IMR-90 (cell line): ENCODE measurements at regions not wholly inside any gene's neighbourhood (a gene's known extent, or its start where the extent isn't known, plus 50 kb on each side); places are given as distances from the start of the nearest gene placed in this dataset.

Experiments
- ATAC-seq: fragments of 200-7000 bp; cut with Tn5 transposase; 2 replicates; pipeline ENCODE4 v1.9.1; 2020; ENCODE audit warnings: low read depth, mild to moderate bottlenecking, moderate library complexity
- BruUV-seq: library from RNA; stranded (reverse); fragments of 400-500 nt; replicated peaks from 2 replicates; lab custom pipeline; 2021; lab: Mats Ljungman, UMichigan
- CTCF ChIA-PET: fragments of 300-600 bp; formaldehyde crosslinking; extraction: SDS; loops from one replicate; lab custom pipeline; 2021; ENCODE audit warnings: antibody characterized with exemption; lab: Yijun Ruan, JAX
- POLR2A ChIA-PET: fragments of 300-600 bp; sonication (Branson Sonifier 250); formaldehyde crosslinking; loops from one replicate; lab custom pipeline; 2022; ENCODE audit warnings: antibody characterized with exemption; ENCODE audit not compliant: unreplicated experiment; lab: Charles Lee
- DNase-seq: peaks from one replicate; pipeline ENCODE4 v3.0.0; 2013
- H2AFZ ChIP-seq: replicated peaks from 2 replicates; pipeline ENCODE3; 2013; ENCODE audit warnings: low read length, mild to moderate bottlenecking; ENCODE audit not compliant: poor library complexity
- H2AK5ac ChIP-seq: 2 replicates; pipeline ENCODE4 v1.6.1; 2013; ENCODE audit warnings: low read depth, low read length, inconsistent platforms
- H2AK9ac ChIP-seq: replicated peaks from 2 replicates; pipeline ENCODE3; 2013; ENCODE audit warnings: mild to moderate bottlenecking, low read depth, low read length, moderate library complexity; ENCODE audit not compliant: poor library complexity
- H2BK120ac ChIP-seq: 2 replicates; pipeline ENCODE4 v1.6.1; 2013; ENCODE audit warnings: low read depth, low read length, inconsistent platforms
- H2BK15ac ChIP-seq: 3 replicates; pipeline ENCODE4 v1.6.1; 2013; ENCODE audit warnings: low read depth, low read length, inconsistent platforms
- H2BK20ac ChIP-seq: 2 replicates; pipeline ENCODE4 v1.6.1; 2013; ENCODE audit warnings: low read depth, mild to moderate bottlenecking, inconsistent platforms, low read length, moderate library complexity
- H2BK5ac ChIP-seq: 2 replicates; pipeline ENCODE4 v1.6.1; 2013; ENCODE audit warnings: mild to moderate bottlenecking, low read depth, low read length, inconsistent platforms; ENCODE audit not compliant: poor library complexity, severe bottlenecking
- H3K14ac ChIP-seq: replicated peaks from 2 replicates; pipeline ENCODE4 v1.6.1; 2013; ENCODE audit warnings: low read depth, low read length, inconsistent platforms
- H3K18ac ChIP-seq: 2 replicates; pipeline ENCODE4 v1.6.1; 2013; ENCODE audit warnings: low read depth, low read length, control low read depth
- H3K23ac ChIP-seq: 2 replicates; pipeline ENCODE4 v1.6.1; 2013; ENCODE audit warnings: low read depth, low read length, inconsistent platforms
- H3K27ac ChIP-seq: 2 replicates; pipeline ENCODE4 v1.5.1; 2013; ENCODE audit warnings: mild to moderate bottlenecking, control low read depth, low read length; ENCODE audit not compliant: insufficient read depth
- H3K27me3 ChIP-seq: 2 replicates; pipeline ENCODE4 v1.6.1; 2013; ENCODE audit warnings: low read length; ENCODE audit not compliant: control insufficient read depth, insufficient read depth
- H3K36me3 ChIP-seq: 2 replicates; pipeline ENCODE4 v1.6.1; 2013; ENCODE audit warnings: low read length, mixed read lengths; ENCODE audit not compliant: control insufficient read depth, insufficient read depth
- H3K4ac ChIP-seq: 2 replicates; pipeline ENCODE4 v1.6.1; 2013; ENCODE audit warnings: low read depth, low read length, inconsistent platforms
- H3K4me1 ChIP-seq: 2 replicates; pipeline ENCODE4 v1.6.1; 2013; ENCODE audit warnings: low read length, mixed read lengths; ENCODE audit not compliant: control insufficient read depth, insufficient read depth
- H3K4me2 ChIP-seq: 2 replicates; pipeline ENCODE4 v1.6.1; 2013; ENCODE audit warnings: low read depth, mild to moderate bottlenecking, control low read depth, low read length, moderate library complexity
- H3K4me3 ChIP-seq: 2 replicates; pipeline ENCODE4 v1.5.1; 2013; ENCODE audit warnings: low read depth, mild to moderate bottlenecking, control low read depth, low read length, moderate library complexity; ENCODE audit not compliant: insufficient read depth
- H3K56ac ChIP-seq: 2 replicates; pipeline ENCODE4 v1.6.1; 2013; ENCODE audit warnings: low read length, inconsistent platforms; ENCODE audit not compliant: insufficient read depth; ENCODE audit errors: extremely low read depth
- H3K79me1 ChIP-seq, 2 experiments: 2 replicates each; pipeline ENCODE4 v1.6.1; 2013; ENCODE audit warnings: low read length in 2 of 2, inconsistent platforms in 1 of 2, low read depth in 1 of 2
- H3K9ac ChIP-seq: 2 replicates; pipeline ENCODE4 v1.6.1; 2013; ENCODE audit warnings: low read depth, low read length, control low read depth
- H3K9me1 ChIP-seq: 2 replicates; pipeline ENCODE4 v1.6.1; 2013; ENCODE audit warnings: low read length, inconsistent platforms; ENCODE audit not compliant: insufficient read depth
- H3K9me3 ChIP-seq: 2 replicates; pipeline ENCODE4 v1.6.1; 2013; ENCODE audit warnings: low read length; ENCODE audit not compliant: control insufficient read depth, insufficient read depth
- H4K20me1 ChIP-seq: 2 replicates; pipeline ENCODE4 v1.6.1; 2013; ENCODE audit warnings: low read length, inconsistent platforms; ENCODE audit not compliant: insufficient read depth
- H4K5ac ChIP-seq: 2 replicates; pipeline ENCODE4 v1.6.1; 2013; ENCODE audit warnings: mild to moderate bottlenecking, low read depth, low read length, control low read depth
- H4K8ac ChIP-seq, 2 experiments: 2 replicates each; pipeline ENCODE4 v1.6.1; 2013; ENCODE audit warnings: low read depth in 2 of 2, low read length in 2 of 2, control low read depth in 1 of 2, inconsistent platforms in 1 of 2
- H4K91ac ChIP-seq: 2 replicates; pipeline ENCODE4 v1.6.1; 2013; ENCODE audit warnings: low read depth, low read length, inconsistent platforms; ENCODE audit not compliant: insufficient read depth
- BHLHE40 ChIP-seq: fragments of 150-350 bp; IDR thresholded peaks from 2 replicates; pipeline ENCODE4 v1.6.1; 2016; ENCODE audit warnings: mild to moderate bottlenecking, low read depth, low read length
- CHD1 ChIP-seq: IDR thresholded peaks from 2 replicates; pipeline ENCODE4 v1.6.1; 2012; ENCODE audit warnings: low read depth, low read length, improper control_type of control experiment
- FOS ChIP-seq: fragments of 150-350 bp; IDR thresholded peaks from 2 replicates; pipeline ENCODE4 v1.6.1; 2016; ENCODE audit warnings: low read depth, low read length
- MAFK ChIP-seq: IDR thresholded peaks from 2 replicates; pipeline ENCODE4 v1.6.1; 2012; ENCODE audit warnings: low read depth, low read length, improper control_type of control experiment
- MAZ ChIP-seq: IDR thresholded peaks from 2 replicates; pipeline ENCODE4 v1.6.1; 2012; ENCODE audit warnings: low read depth, mild to moderate bottlenecking, low read length, improper control_type of control experiment, moderate library complexity, borderline replicate concordance
- MXI1 ChIP-seq: IDR thresholded peaks from 2 replicates; pipeline ENCODE4 v1.6.1; 2012; ENCODE audit warnings: low read depth, mild to moderate bottlenecking, low read length, moderate library complexity, borderline replicate concordance
- NFE2L2 ChIP-seq: fragments of 150-350 bp; IDR thresholded peaks from 2 replicates; pipeline ENCODE4 v1.6.1; 2016; ENCODE audit warnings: low read depth, mild to moderate bottlenecking, low read length
- POLR2A ChIP-seq: IDR thresholded peaks from 2 replicates; pipeline ENCODE4 v1.6.1; 2012; ENCODE audit warnings: mild to moderate bottlenecking, low read depth, low read length
- RAD21 ChIP-seq: IDR thresholded peaks from 2 replicates; pipeline ENCODE4 v1.6.1; 2012; ENCODE audit warnings: low read length, improper control_type of control experiment
- RCOR1 ChIP-seq: IDR thresholded peaks from 2 replicates; pipeline ENCODE4 v1.6.1; 2012; ENCODE audit warnings: mild to moderate bottlenecking, low read length, improper control_type of control experiment; ENCODE audit not compliant: insufficient replicate concordance
- RFX5 ChIP-seq: IDR thresholded peaks from 2 replicates; pipeline ENCODE4 v1.8.0; 2012; ENCODE audit warnings: low read depth, mild to moderate bottlenecking, low read length, moderate library complexity
- SMC3 ChIP-seq: fragments of 150-350 bp; IDR thresholded peaks from 2 replicates; pipeline ENCODE4 v1.6.1; 2016; ENCODE audit warnings: low read depth, mild to moderate bottlenecking, antibody characterized with exemption, low read length, moderate library complexity
- WGBS, 2 experiments: methylation state at CpG; one replicate each; pipeline versions ENCODE4 v1.1.5 to v1.1.7; 2013; ENCODE audit warnings: missing lambda C conversion rate in 2 of 2; ENCODE audit not compliant: insufficient read length in 1 of 2; ENCODE audit errors: extremely low coverage in 2 of 2; 5-methylcytosine and 5-hydroxymethylcytosine counted together
- dilution Hi-C: fragments of 300-500 bp; cut with HindIII; formaldehyde crosslinking; loops from one replicate; pipeline ENCODE4 v1.14.3; 2018; ENCODE audit warnings: low sequenced_read_pairs; ENCODE audit not compliant: unreplicated experiment
- in situ Hi-C: fragments of 300-500 bp; cut with MboI; formaldehyde crosslinking; loops from 3 replicates; pipeline ENCODE4 v1.14.3; 2019; ENCODE audit warnings: low sequenced_read_pairs, inconsistent platforms, mixed read lengths
- intact Hi-C: fragments of 100-400 bp; cut with micrococcal nuclease; formaldehyde crosslinking; loops from 2 replicates; pipeline ENCODE4 v1.10.0; 2022
- TF ChIP-seq, protein P1 (sequence below): conservative IDR thresholded peaks from 2 replicates; pipeline ENCODE4 v1.5.1; 2012; ENCODE audit warnings: mild to moderate bottlenecking, low read depth, low read length, improper control_type of control experiment
- TF ChIP-seq, protein P2 (sequence below): fragments of 150-350 bp; IDR thresholded peaks from 2 replicates; pipeline ENCODE4 v1.6.1; 2017; ENCODE audit warnings: mild to moderate bottlenecking, antibody characterized with exemption, low read length, low read depth
- TF ChIP-seq, protein P3 (sequence below): fragments of 150-350 bp; IDR thresholded peaks from 2 replicates; pipeline ENCODE4 v1.6.1; 2016; ENCODE audit warnings: low read depth, mild to moderate bottlenecking, low read length, moderate library complexity, borderline replicate concordance

DNA sequence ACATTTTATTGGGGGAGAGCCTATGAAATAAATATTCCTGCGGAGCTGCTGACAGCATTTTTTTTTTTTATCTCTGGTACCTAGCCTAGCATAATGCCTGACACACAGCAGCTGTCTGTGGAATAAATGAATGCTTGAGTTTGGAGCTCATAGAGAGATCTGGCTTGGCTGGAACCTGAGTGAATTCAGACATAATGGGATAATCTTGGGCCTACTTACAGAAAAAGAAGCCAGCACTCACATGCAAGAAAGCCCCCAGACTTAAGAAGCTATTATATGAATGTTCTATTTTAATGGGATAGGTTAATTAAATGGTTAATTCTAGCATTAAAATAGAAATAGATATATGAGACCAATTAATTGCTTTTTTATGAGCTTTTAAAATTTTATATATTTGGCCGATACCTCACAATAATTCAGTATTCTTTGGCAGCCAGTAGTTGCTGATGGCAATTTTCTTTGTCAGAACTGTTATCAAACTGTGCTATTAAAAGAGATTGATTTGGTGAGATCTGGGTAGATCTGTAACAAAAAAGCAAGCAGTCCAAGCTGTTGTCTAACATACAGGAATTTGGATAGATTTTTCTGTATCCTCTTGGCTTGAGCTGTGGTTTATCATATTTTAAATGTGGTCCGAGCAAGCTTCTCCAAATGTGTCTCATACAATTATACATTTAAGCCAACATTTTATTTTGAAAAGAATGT is 654.2 kb downstream of the PCDH7 start:
- CTCF ChIA-PET = no interaction called here
- no CpG with 5 or more reads among the region's 3 CpGs for whole genome bisulfite sequencing, 2 experiments

More for the DNA sequence above, 654.2 kb downstream of the PCDH7 start:
- no TSS peak for BruUV-seq
- Histone ChIP-seq H2AK9ac (no peak overlapping the region), H4K91ac (no peak overlapping the region), H3K27ac (no peak overlapping the region), H3K14ac (no peak overlapping the region), H3K4me2 (no peak overlapping the region), H2BK120ac (no peak overlapping the region), H2BK15ac (no peak overlapping the region), H4K5ac (no peak overlapping the region), H2BK5ac (no peak overlapping the region), H2AFZ (no peak overlapping the region), H4K20me1 (no peaks in the 10 kb centered on the region), H2BK20ac (no peak overlapping the region), H3K9me1 (no peaks in the 10 kb centered on the region), H3K27me3 (no peaks in the 10 kb centered on the region), H3K23ac (no peak overlapping the region), H3K4ac (no peak overlapping the region), H4K8ac (no peak overlapping the region), H2AK5ac (no peak overlapping the region), H3K4me3 (no peak overlapping the region), H3K79me1 (no peaks in the 10 kb centered on the region), H3K56ac (no peak overlapping the region), H3K18ac (no peak overlapping the region), H3K9me3 (no peaks in the 10 kb centered on the region), H3K9ac (no peak overlapping the region), H3K4me1 (no peaks in the 10 kb centered on the region), H3K36me3 (no peaks in the 10 kb centered on the region)
- in situ Hi-C loops (no loop called here), intact Hi-C loops (no loop called here), dilution Hi-C loops (no loop called here)
- ATAC-seq (no peak), DNase-seq (no peak)
- POLR2A ChIA-PET = no interaction called here
- TF ChIP-seq RCOR1 (no peak), CHD1 (no peak), SMC3 (no peak), MXI1 (no peak), FOS (no peak), BHLHE40 (no peak), MAZ (no peak), RFX5 (no peak), MAFK (no peak), RAD21 (no peak), NFE2L2 (no peak), POLR2A (no peak)
- TF ChIP-seq, protein P1, sequence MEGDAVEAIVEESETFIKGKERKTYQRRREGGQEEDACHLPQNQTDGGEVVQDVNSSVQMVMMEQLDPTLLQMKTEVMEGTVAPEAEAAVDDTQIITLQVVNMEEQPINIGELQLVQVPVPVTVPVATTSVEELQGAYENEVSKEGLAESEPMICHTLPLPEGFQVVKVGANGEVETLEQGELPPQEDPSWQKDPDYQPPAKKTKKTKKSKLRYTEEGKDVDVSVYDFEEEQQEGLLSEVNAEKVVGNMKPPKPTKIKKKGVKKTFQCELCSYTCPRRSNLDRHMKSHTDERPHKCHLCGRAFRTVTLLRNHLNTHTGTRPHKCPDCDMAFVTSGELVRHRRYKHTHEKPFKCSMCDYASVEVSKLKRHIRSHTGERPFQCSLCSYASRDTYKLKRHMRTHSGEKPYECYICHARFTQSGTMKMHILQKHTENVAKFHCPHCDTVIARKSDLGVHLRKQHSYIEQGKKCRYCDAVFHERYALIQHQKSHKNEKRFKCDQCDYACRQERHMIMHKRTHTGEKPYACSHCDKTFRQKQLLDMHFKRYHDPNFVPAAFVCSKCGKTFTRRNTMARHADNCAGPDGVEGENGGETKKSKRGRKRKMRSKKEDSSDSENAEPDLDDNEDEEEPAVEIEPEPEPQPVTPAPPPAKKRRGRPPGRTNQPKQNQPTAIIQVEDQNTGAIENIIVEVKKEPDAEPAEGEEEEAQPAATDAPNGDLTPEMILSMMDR = no peak
- TF ChIP-seq, protein P2, sequence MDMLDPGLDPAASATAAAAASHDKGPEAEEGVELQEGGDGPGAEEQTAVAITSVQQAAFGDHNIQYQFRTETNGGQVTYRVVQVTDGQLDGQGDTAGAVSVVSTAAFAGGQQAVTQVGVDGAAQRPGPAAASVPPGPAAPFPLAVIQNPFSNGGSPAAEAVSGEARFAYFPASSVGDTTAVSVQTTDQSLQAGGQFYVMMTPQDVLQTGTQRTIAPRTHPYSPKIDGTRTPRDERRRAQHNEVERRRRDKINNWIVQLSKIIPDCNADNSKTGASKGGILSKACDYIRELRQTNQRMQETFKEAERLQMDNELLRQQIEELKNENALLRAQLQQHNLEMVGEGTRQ = no peak
- TF ChIP-seq, protein P3, sequence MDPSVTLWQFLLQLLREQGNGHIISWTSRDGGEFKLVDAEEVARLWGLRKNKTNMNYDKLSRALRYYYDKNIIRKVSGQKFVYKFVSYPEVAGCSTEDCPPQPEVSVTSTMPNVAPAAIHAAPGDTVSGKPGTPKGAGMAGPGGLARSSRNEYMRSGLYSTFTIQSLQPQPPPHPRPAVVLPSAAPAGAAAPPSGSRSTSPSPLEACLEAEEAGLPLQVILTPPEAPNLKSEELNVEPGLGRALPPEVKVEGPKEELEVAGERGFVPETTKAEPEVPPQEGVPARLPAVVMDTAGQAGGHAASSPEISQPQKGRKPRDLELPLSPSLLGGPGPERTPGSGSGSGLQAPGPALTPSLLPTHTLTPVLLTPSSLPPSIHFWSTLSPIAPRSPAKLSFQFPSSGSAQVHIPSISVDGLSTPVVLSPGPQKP = no peak
